Muscle of back (tissue), 3 donors: ENCODE measurements at regions not wholly inside any gene's neighbourhood (a gene's known extent, or its start where the extent isn't known, plus 50 kb on each side); places are given as distances from the start of the nearest gene placed in this dataset.

Experiments used
- DNase-seq, 3 donors: peaks; one replicate each; pipeline versions ENCODE4 v3.0.0 to v3.0.0-alpha.2; 2013

DNA sequence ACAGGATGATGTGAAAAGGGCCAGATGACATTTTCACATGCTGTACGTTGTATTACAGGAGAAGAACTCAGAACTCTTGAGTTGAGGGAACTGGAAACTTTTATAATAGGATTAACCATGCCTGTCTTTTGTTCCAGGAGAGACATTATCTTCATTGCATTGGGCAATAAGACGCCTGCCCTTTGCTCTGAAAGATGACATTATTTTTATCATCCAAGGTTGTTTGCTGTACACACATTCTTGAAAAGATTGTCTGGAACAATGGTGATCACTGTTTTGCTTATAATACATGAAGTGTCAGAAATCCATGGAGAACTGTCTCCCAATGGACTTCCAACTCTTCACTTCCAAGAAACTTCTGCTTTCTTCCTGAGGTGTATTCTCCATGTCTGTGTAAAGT, 334.6 kb upstream of the B3GAT1 start:
- no peak for DNase-seq

DNA sequence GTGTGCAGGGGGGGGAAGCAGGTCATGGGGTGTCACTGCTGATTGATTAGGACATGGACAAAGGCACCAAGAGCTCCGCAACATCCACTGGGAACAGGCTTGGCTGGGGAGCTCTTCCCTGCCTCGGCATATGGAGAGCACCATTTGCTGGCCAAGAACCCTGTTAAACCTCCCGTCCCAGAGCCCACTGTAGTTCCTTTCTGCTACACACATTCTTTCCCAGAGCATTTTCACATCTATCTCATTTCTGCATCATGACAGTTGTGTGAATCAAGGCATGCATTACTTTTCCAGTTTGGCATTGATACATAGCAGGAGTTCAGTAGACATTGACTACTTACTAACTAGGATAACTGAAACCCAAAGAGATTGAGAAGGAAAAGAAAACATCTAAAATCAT, 333.4 kb upstream of the B3GAT1 start:
- no peak for DNase-seq

DNA sequence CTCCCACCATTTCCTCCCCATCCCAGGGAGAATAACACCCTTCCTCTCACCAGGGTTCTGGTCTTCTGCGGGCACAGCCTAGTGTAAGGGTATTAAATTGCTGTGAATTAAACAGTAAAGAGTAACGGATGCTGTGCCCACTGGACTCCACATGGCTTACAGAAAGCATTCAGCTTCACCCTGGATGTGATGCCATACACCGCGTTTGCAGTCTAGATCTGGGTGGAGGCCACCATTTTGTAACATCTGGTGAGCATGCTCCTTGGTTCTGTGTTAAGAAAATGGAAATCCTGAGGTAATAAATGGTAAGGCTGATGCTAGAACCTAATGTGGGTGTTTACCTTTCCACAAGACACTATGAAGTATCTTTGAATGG, 331.8 kb upstream of the B3GAT1 start:
- DNase-seq = no peak

GRCh38 chr11:134742956-134743819, 331.1 kb upstream of the B3GAT1 start:
- no peak for DNase-seq

DNA sequence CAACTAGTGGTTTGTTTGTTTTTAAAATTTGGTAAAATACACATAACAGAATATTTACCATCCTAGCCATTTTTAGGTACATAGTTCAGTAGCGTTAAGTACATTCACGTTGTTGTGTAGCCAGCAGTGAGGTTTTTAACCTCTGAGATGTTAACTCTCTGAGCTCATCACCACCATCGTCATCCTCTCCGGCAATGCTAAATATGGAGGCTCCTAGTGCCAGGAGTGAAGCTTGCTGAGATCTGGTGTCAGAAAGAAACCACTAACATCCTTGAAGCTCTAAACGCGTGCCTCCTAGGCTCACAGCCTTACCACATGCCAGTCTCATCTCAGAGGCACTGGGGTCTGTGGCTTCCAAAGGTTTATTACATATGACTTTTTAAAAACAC, 330.2 kb upstream of the B3GAT1 start:
- DNase-seq = no peak

DNA sequence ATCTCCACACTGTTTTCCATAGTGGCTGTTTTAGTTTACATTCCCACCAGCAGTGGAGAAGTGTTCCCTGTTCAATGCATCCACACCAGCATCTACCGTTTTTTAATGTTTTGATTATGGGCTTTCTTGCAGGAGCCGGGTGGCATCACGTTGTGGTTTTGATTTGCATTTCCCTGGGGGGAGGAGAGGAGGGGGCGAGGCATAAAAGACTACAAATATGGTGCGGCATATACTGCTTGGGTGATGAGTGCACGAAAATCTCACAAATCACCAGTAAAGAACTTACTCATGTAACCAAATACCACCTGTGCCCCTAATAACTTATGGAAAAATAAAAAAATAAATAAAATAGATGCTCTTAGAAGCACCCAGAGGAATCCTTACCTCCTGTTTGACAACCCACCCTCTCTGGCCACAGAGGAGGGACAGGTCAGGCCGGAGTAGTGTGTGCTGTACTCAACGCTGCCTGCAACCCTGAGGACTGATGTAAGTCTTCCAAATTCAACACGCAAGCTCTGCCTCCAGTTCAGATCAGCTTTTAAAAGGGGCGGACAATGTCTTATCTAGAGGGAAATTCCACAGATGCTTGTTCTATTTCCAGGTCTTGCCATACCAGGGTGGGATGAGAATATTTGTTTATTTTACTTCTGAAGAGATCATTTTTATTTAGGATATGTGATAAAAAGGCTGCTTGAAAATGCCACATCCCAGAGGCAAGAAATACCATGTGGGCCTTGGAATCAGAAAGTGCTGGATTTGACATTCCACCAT, 329.6 kb upstream of the B3GAT1 start:
- DNase-seq = no peak

GRCh38 chr11:134740590-134741261, 328.7 kb upstream of the B3GAT1 start:
- no peak for DNase-seq

- no peak for DNase-seq
These were observed 327.1 kb upstream of the B3GAT1 start for GRCh38 chr11:134739136-134739535.

GRCh38 chr11:134738581-134738980, 326.5 kb upstream of the B3GAT1 start:
- no peak for DNase-seq

- DNase-seq = no peak
These were observed 325.8 kb upstream of the B3GAT1 start for GRCh38 chr11:134737563-134738510.

GRCh38 chr11:134736251-134736947, 324.4 kb upstream of the B3GAT1 start:
- DNase-seq = no peak

DNA sequence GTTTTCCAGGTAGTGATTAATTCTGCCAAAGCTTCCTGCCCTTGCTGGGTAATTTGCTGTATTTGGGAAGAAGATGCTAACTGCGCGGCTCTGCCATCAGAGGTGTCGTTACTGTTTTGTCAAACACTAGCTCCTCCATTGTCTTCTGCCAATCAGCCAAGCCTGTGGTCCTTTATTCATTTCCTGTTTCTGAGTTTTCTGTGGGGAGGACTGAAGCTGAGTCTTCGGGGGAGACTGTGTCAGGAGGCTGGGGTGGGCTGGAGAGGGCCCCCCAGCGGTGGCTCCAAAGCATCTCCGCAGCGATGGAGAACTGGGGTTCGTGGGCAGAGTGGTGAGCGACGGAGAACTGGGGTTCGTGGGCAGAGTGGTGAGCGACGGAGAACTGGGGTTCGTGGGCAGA, 322.9 kb upstream of the B3GAT1 start:
- no peak for DNase-seq

DNA sequence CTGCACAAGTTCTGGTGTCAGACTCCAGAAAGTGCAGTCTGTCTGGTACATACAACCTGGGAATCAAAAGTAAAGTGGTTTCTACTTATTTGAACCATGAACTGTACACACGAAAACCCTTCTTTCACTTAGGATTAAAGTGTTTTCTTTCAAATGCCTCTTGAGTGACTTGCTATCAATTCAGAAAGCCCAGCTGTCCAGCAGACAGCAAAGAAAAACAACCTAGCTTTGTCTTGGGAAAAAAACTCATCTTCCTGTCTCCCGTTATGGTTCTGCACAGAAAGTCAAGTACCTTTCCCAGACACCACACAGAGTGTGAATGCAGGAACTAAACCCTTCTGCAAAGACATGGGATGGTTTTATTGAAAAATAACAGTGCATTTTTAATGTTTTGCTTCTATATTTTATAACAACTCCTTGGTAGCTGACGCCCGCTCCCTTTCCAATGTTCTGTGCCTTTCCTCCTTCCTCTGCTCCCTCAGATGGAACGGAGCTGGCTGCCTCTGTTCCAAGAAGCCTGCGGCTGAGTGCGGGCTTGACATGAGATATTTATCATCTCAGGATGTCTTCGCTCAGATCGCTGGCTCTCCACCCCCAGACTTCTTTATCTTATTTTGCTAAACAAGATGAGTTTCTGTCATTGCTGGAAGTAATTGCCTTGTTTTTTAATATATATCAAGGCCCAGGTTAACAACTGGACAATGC, 322.3 kb upstream of the B3GAT1 start:
- peak in 2 of 3 donors; percentile 3 to 11 for DNase-seq

DNA sequence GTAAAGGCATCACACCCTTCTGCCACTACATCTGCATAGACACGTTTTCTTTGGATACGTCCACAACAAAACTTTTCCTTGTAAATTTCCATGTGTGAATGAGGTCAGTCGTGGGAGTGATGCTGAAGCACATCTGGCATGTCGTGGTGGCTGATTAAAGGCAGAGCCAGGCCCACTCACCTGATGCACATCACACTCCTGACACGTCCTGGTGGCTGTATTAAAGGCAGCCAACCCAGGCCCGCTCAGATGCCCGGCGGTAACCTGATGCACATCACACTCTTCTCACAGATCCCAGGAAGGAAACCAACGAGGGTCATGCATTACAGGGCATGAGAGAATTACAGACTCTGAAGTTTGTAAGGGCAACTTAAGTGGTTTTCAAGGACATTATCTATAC, 321.6 kb upstream of the B3GAT1 start:
- no peak for DNase-seq

- DNase-seq = no peak
These were observed 319.3 kb upstream of the B3GAT1 start for GRCh38 chr11:134731213-134731961.

GRCh38 chr11:134730561-134731212, 318.6 kb upstream of the B3GAT1 start:
- DNase-seq = no peak

- no peak for DNase-seq
These were observed 318.1 kb upstream of the B3GAT1 start for GRCh38 chr11:134730101-134730500.

- DNase-seq = no peak
These were observed 316.1 kb upstream of the B3GAT1 start for GRCh38 chr11:134728186-134728585.

DNA sequence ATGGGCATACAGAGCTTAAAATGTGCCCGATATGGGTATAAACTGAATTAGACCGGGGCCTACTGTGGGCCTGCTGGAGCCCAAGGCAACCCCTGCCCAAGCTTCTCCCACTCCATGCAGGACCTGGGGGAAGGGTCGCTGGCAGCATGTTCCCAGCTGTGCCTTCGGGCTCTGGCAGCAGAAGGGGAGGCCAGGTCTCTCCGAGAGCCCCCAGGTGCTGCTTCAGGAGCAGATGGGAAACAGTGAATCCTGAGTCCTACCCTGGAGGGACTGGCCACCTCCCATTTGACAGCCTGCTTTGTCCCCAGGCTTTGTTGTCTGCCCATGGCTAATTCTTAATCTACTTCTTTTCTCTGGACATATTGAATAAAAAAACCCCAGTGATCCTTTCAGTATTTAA, 315.6 kb upstream of the B3GAT1 start:
- DNase-seq = no peak
